Liver (tissue), 8 donors: ENCODE measurements at regions not wholly inside any gene's neighbourhood (a gene's known extent, or its start where the extent isn't known, plus 50 kb on each side); places are given as distances from the start of the nearest gene placed in this dataset.

Source experiments
- DNase-seq: peaks from one replicate; pipeline ENCODE4 v3.0.0-alpha.2; 2017; ENCODE audit warnings: low spot score
- H3K27ac ChIP-seq, 2 donors: one replicate each; pipeline ENCODE4 v1.7.0; 2013; ENCODE audit warnings: inconsistent platforms in 2 of 2, low read length in 2 of 2, control low read depth in 1 of 2, low read depth in 1 of 2, mild to moderate bottlenecking in 1 of 2
- H3K27me3 ChIP-seq, 4 donors: one replicate each; pipeline versions ENCODE4 v1.6.1 to v1.7.0; 2013; ENCODE audit warnings: low read length in 3 of 4, inconsistent platforms in 1 of 4, mild to moderate bottlenecking in 1 of 4, moderate library complexity in 1 of 4; ENCODE audit not compliant: control insufficient read depth in 4 of 4, insufficient read depth in 4 of 4
- H3K36me3 ChIP-seq, 4 donors: one replicate each; pipeline versions ENCODE4 v1.6.1 to v1.7.0; 2013; ENCODE audit warnings: low read length in 3 of 4, mild to moderate bottlenecking in 3 of 4, low read depth in 1 of 4, moderate library complexity in 1 of 4; ENCODE audit not compliant: control insufficient read depth in 4 of 4, insufficient read depth in 3 of 4
- H3K4me1 ChIP-seq, 4 donors: one replicate each; pipeline versions ENCODE4 v1.6.1 to v1.7.0; 2013; ENCODE audit warnings: low read length in 3 of 4, mild to moderate bottlenecking in 3 of 4, moderate library complexity in 1 of 4; ENCODE audit not compliant: control insufficient read depth in 4 of 4, insufficient read depth in 4 of 4
- H3K4me3 ChIP-seq, 3 donors: one replicate each; pipeline versions ENCODE4 v1.6.1 to v1.7.0; 2013; ENCODE audit warnings: low read length in 3 of 3, control low read depth in 1 of 3, low read depth in 1 of 3, mild to moderate bottlenecking in 1 of 3
- H3K9ac ChIP-seq, 2 donors: one replicate each; pipeline ENCODE4 v1.7.0; 2013; ENCODE audit warnings: low read length in 2 of 2, mild to moderate bottlenecking in 2 of 2, moderate library complexity in 2 of 2, control low read depth in 1 of 2, low read depth in 1 of 2
- H3K9me3 ChIP-seq, 4 donors: one replicate each; pipeline versions ENCODE4 v1.6.1 to v1.7.0; 2013; ENCODE audit warnings: low read length in 3 of 4; ENCODE audit not compliant: control insufficient read depth in 4 of 4
- CTCF ChIP-seq: fragments of 150-350 bp; IDR thresholded peaks from 2 replicates; pipeline ENCODE4 v1.5.1; 2017; ENCODE audit warnings: improper control_type of control experiment, low read depth, low read length; ENCODE audit not compliant: missing input control
- EGR1 ChIP-seq, 2 donors: IDR thresholded peaks; 2 replicates each; pipeline ENCODE4 v1.6.1; 2016 to 2018; ENCODE audit warnings: antibody characterized with exemption in 2 of 2, low read depth in 2 of 2
- FOXA1 ChIP-seq: IDR thresholded peaks from 2 replicates; pipeline ENCODE4 v1.6.1; 2016; ENCODE audit warnings: antibody characterized with exemption
- FOXA2 ChIP-seq: IDR thresholded peaks from 2 replicates; pipeline ENCODE4 v1.6.1; 2016; ENCODE audit warnings: antibody characterized with exemption
- GABPA ChIP-seq, 2 donors: IDR thresholded peaks in 1 of 2; conservative IDR thresholded peaks in 1 of 2; 2 replicates each; pipeline ENCODE4 v1.6.1; 2016; ENCODE audit warnings: antibody characterized with exemption in 2 of 2, mild to moderate bottlenecking in 1 of 2, moderate library complexity in 1 of 2
- HNF4A ChIP-seq, 2 donors: conservative IDR thresholded peaks; 2 replicates each; pipeline ENCODE4 v1.6.1; 2016; ENCODE audit warnings: antibody characterized with exemption in 2 of 2, mild to moderate bottlenecking in 2 of 2
- HNF4G ChIP-seq: IDR thresholded peaks from 2 replicates; pipeline ENCODE4 v1.6.1; 2016; ENCODE audit warnings: antibody characterized with exemption
- JUND ChIP-seq, 2 donors: IDR thresholded peaks; 2 replicates each; pipeline ENCODE4 v1.6.1; 2016; ENCODE audit warnings: antibody characterized with exemption in 2 of 2
- MAX ChIP-seq: IDR thresholded peaks from 2 replicates; pipeline ENCODE4 v1.6.1; 2016; ENCODE audit warnings: antibody characterized with exemption
- NR2F2 ChIP-seq: IDR thresholded peaks from 2 replicates; pipeline ENCODE4 v1.6.1; 2016; ENCODE audit warnings: antibody characterized with exemption
- RAD21 ChIP-seq, 2 donors: IDR thresholded peaks; 2 replicates each; pipeline ENCODE4 v1.6.1; 2016; ENCODE audit warnings: antibody characterized with exemption in 2 of 2, mild to moderate bottlenecking in 2 of 2
- REST ChIP-seq: IDR thresholded peaks from 2 replicates; pipeline ENCODE4 v1.6.1; 2016; ENCODE audit warnings: antibody characterized with exemption, mild to moderate bottlenecking
- RXRA ChIP-seq, 2 donors: IDR thresholded peaks; 2 replicates each; pipeline ENCODE4 v1.6.1; 2017 to 2018; ENCODE audit warnings: antibody characterized with exemption in 2 of 2, mild to moderate bottlenecking in 1 of 2
- YY1 ChIP-seq: IDR thresholded peaks from 2 replicates; pipeline ENCODE4 v1.6.1; 2016; ENCODE audit warnings: antibody characterized with exemption, mild to moderate bottlenecking
- ZBTB33 ChIP-seq: IDR thresholded peaks from 2 replicates; pipeline ENCODE4 v1.6.1; 2016; ENCODE audit warnings: antibody characterized with exemption
- WGBS: extraction: QIAGEN DNeasy Blood & Tissue Kit; methylation state at CpG from one replicate; pipeline ENCODE4 v1.1.7; 2013; 5-methylcytosine and 5-hydroxymethylcytosine counted together
- donor health status: healthy.
- donor health status: healthy.
- donor health status: healthy.
- donor health status: healthy.
- donor health status: healthy.

GRCh38 chr1:244918421-244919319, 54.3 kb upstream of the HNRNPU start (continued):
- TF ChIP-seq CTCF (no peak), FOXA2 (no peak)

GRCh38 chr1:244917073-244917670, 52.8 kb upstream of the HNRNPU start:
- Histone ChIP-seq H3K36me3 (peaks cover 0 to 1% (median 0%) of the 10 kb centered on the region in 4 donors), H3K9ac (no peak overlapping the region), H3K27ac (no peak overlapping the region), H3K4me1 (peaks cover 0 to 8% (median 1%) of the 10 kb centered on the region in 4 donors), H3K27me3 (no peaks in the 10 kb centered on the region), H3K4me3 (no peak overlapping the region), H3K9me3 (no peaks in the 10 kb centered on the region)
- WGBS, result 92% methylated on average over 14 of the region's 14 CpGs
- TF ChIP-seq RXRA (IDR thresholded peaks at IDR 0.05) (no peak), FOXA1 (no peak), EGR1 (IDR thresholded peaks at IDR 0.05; ENCODE audit: low read depth in 2 of 2) (no peak), HNF4A (conservative IDR thresholded peaks at IDR 0.05) (no peak), JUND (IDR thresholded peaks at IDR 0.05) (no peak), ZBTB33 (no peak), FOXA2 (no peak), MAX (no peak), HNF4G (no peak), NR2F2 (no peak), GABPA (IDR thresholded peaks at IDR 0.05 in 1 of 2, conservative IDR thresholded peaks at IDR 0.05 in 1 of 2) (no peak), RAD21 (IDR thresholded peaks at IDR 0.05) (no peak), REST (no peak), YY1 (no peak)
- no peak for DNase-seq
